ENCODE measurements at regions not wholly inside any gene's neighbourhood (a gene's known extent, or its start where the extent isn't known, plus 50 kb on each side); places are given as distances from the start of the nearest gene placed in this dataset.

DNA sequence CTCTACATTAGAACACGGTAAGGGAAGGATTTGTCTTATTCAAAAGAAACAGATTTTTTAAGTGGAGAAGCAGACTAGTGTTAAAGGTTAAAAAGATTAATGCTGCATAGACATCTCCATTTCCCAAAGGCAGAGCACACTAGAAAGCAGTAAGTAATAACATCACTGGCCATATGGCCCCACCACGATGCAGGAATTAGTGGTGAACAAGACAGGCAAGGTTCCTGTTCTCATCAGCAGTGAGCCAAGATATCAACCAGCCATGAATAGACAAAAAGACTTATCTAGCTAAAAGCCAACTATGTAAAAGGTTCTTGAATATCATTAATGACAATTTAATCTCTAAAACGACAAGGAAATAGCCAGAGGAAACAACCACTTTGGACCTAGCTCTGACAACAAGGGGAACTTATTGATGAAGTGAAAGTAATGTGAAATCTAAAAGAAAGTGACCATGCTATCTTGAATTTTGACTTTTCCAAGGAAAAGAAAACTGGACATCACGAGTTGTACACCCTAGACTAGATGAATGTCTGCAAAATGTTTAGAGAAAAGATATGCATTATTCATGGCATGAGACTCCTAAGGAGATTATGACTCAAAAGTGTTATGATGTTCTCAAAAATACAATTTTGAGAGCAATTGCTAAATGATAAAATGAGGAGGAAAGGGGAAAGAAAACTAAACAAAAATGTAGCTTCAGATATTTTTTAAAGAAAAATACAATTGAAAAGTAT lies 157.9 kb upstream of the STXBP5 start:
- DNase-seq, result no peak

- no peak for DNase-seq
Measured at GRCh38 chr6:147048930-147049329, 155.3 kb upstream of the STXBP5 start.

DNA sequence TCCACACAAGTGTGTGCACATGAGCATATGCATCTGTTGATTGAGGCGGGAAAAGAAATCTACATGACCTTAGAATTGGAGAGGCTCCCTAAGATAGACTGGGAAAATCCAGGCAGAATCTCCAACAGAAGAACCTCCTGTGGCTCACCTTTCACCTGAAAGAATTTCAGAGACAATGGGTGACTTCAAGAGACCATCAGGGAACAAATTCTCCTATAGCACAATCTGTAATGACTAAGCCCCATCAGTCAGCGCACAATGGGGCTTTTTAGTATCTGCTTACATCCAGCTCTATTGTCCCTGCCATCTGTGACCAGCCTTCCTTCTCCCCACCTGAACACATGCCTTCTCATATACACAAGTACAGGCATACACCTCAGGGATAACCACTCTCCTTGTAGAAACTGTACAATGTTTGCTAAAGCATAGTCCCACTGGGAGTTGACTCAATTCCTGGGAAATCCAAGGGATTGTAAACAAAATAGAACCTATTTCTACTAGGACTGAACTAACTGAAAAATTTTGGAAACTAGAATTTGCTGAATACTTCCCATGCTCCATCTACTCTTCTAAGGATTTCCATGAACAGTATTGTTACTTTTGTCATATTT lies 150.8 kb upstream of the STXBP5 start:
- no peak for DNase-seq

GRCh38 chr6:147054158-147054557 lies 150.1 kb upstream of the STXBP5 start:
- DNase-seq, result no peak

DNA sequence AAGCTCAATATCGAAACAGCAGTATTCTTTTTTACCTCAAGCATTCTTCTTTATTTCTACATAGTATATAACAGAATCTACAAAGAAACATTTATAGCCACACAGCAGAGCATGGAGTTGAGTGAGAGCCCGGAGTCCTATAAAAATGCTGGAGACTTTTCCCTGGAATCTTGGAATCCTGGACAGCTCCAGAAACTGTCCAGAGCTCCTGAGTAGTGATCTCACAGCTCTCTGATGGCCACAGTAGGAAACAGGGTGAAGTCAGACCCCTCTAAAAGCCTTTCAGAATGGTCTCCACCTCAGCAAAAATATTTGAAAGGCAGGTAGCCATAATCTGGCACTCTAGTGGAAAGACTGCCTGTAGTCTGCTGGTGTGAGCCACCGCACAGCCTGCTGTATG lies 149.3 kb upstream of the STXBP5 start:
- DNase-seq, result no peak

- DNase-seq, result no peak
Measured at GRCh38 chr6:147055821-147056392, 148.3 kb upstream of the STXBP5 start.

- DNase-seq, result no peak
Measured at GRCh38 chr6:147057188-147057587, 147.0 kb upstream of the STXBP5 start.

DNA sequence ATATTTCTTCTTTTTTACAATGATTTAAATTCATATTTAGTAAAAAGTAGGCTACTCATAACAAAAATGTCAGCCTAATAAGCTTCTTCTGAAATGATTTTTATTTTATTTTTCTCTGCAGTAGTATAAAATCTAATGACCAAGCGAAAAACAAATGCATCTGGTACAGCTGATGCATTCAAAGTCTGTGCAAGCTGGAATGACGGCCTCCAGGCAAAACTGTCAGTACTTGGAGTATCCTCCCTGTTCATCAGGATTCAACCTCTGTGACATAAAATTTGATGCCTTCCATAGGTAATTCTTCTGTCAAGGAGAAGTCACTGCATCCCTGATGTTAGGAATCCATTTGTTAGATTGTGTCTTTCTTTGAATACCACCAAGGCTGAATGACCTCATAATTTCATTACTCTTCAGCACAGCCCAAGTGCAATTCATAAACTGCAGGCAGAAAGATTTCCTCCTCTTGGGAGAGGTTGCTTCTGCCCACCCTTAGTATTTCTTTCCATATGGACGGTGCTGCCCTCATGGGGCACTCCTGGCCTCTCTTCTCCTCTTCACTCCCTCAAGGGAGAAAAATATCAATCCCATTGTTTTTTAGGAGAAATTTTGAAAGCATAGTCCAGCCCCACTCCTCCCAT lies 146.4 kb upstream of the STXBP5 start:
- DNase-seq, result no peak

GRCh38 chr6:147058786-147059385 lies 145.3 kb upstream of the STXBP5 start:
- no peak for DNase-seq

- no peak for DNase-seq
Measured at GRCh38 chr6:147060636-147061035, 143.6 kb upstream of the STXBP5 start.

- no peak for DNase-seq
Measured at GRCh38 chr6:147061252-147061651, 143.0 kb upstream of the STXBP5 start.

DNA sequence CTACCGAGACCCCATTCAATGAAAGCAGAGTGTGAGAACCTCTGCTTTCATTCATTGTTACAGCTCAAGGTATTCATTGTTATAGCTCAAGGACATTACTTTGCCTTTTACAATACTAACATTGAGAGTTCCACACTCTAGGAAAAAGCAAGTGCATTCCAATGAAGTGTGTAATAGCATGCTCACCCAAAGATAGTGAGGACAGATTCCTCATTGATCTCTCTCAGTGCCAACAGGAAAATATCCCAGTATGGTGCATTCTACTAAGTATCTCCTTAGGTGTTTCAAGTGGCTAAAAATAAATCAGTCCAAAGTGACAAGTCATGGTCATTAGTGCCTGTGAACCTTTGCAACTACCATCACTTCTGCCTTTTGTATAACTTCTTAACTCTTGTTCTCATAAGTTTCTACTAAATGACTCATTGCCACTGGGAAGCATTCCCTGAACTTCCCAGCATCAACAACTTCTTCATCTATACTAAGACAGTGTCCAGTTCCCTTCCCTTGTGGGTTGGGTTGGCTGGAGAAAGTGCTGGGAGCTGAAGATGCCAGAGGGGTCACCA lies 140.7 kb upstream of the STXBP5 start:
- DNase-seq, result no peak

DNA sequence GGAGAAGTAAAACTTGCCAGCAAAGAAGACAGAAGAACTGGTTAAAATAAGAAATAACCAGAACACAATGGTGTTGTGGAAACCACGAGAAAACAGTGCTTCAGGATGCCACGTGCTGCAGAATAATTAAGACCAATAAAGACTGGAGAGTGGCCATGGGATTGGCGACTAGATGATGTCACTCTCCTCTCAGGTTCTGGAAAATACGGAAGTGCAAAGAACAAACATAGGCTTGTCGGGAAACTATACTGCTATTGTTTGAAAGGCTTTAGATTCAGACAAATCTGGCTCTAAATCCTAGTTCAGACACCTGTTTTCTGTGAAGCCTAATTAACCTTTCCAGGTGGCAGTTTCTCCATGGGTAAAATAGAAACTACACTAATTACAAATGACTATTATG lies 138.4 kb upstream of the STXBP5 start:
- no peak for DNase-seq

- DNase-seq, result no peak
Measured at GRCh38 chr6:147067184-147067583, 137.0 kb upstream of the STXBP5 start.

- DNase-seq, result no peak
Measured at GRCh38 chr6:147071776-147072175, 132.4 kb upstream of the STXBP5 start.

- DNase-seq, result no peak
Measured at GRCh38 chr6:147075381-147075780, 128.8 kb upstream of the STXBP5 start.

DNA sequence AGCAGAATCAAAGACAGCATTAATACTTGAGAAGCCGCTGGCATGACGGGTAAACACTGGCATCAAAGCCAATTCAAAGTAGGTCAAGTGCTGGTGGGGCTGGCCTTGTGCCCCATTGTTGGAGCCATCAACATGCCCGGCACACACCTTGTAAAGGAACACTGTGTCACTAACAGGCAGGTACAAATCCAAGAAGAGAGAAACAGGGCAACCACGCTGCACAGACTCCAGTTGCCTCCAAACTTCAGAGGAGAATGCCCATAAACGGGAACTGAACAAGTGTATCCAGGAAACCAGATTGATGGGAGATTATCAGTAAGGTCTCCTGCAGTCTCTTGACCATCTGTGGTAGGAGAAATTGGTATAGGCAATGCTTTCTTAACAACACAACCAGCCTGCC lies 127.0 kb upstream of the STXBP5 start:
- DNase-seq, result no peak

GRCh38 chr6:147078106-147078505 lies 126.1 kb upstream of the STXBP5 start:
- DNase-seq, result no peak

DNA sequence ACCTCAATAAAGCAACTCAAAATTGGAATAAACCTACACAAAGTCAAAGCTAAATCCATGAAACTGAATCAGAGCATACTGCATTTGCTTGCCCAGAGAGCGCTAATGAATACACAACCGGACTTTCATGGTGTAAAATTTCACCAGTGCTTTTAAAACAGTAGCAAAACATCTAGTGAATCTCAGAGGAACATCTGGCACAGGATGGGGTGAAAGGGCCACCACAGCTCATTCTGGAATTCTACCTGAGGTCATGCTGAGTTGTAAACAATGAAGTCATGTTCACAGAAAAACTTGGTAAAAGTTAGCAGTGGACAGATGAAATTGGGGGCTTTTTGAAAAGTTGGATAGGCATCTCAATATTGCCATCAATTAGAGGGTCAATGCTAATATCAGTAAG lies 125.6 kb upstream of the STXBP5 start:
- no peak for DNase-seq

- DNase-seq, result no peak
Measured at GRCh38 chr6:147080225-147080624, 124.0 kb upstream of the STXBP5 start.

DNA sequence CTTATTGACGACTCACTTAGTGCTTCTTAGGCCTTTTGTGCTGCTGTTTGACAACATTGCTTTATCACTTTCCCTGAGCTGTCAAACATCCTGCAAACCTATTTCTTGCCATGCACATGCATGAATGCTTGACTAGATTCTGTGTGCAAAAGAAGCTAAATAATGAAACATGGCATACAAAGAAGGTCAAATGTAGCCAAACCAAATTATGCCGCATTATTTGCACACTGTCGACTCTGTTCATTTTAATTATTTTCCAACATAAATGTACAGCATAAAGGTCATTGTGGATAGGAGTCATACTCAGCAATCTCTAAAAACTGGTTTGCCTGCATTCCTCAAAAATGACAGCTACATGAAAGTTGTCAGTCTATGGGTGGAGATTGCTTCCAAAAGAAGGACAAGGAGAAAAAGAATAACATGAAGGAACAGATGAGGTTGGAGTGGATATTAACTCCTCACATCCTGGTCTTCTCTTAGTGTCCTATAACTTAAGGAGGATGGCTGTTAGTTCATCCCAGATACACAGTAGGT lies 123.1 kb upstream of the STXBP5 start:
- DNase-seq, result no peak

- DNase-seq, result no peak
Measured at GRCh38 chr6:147087641-147088040, 116.6 kb upstream of the STXBP5 start.

DNA sequence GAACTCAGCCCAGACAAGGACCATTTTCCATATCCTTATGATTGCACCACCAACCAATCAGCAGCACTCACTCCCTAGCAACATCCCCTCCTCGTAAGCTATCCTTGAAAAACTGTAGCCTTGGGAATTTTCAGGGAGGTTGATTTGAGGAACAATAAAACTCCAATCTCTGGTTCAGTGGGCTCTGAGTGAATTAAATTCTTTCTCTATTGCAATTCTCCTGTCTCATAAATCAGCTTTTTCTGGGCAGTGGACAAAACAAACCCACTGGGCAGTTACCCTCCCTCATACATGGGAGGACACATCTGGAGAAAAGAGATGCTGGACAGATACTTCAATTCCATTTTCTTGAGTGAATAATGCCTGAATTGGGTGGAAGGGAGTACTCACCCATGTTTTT lies 115.4 kb upstream of the STXBP5 start:
- DNase-seq, result no peak

Data from 8988T (cell line).